Hepatocyte (in vitro differentiated cells): ENCODE measurements at regions not wholly inside any gene's neighbourhood (a gene's known extent, or its start where the extent isn't known, plus 50 kb on each side); places are given as distances from the start of the nearest gene placed in this dataset.
"Not testable (repeated sequence)": the region's sequence is repeated elsewhere in the genome, so short reads cannot be mapped to it uniquely, and the experiment has no call there.

Source experiments
- DNase-seq: peaks from one replicate; pipeline ENCODE4 v3.0.0-alpha.2; 2016; ENCODE audit warnings: low spot score
- H2AFZ ChIP-seq: fragments of 200-600 bp; sonication (generic); 2 replicates; pipeline ENCODE4 v1.6.0; 2016; ENCODE audit warnings: antibody characterized with exemption, mild to moderate bottlenecking
- H3K27ac ChIP-seq: fragments of 200-600 bp; sonication (generic); 2 replicates; pipeline ENCODE4 v1.5.1; 2016; ENCODE audit warnings: mild to moderate bottlenecking
- H3K27me3 ChIP-seq: fragments of 200-600 bp; sonication (generic); 2 replicates; pipeline ENCODE4 v1.6.1; 2016
- H3K36me3 ChIP-seq: fragments of 200-600 bp; sonication (generic); replicated peaks from 2 replicates; pipeline ENCODE4 v1.5.1; 2016; ENCODE audit warnings: low read depth; ENCODE audit not compliant: insufficient read depth
- H3K4me1 ChIP-seq: fragments of 200-600 bp; sonication (generic); 2 replicates; pipeline ENCODE4 v1.5.1; 2016; ENCODE audit warnings: mild to moderate bottlenecking, moderate library complexity; ENCODE audit not compliant: insufficient read depth
- H3K4me2 ChIP-seq: fragments of 200-600 bp; sonication (generic); 2 replicates; pipeline ENCODE4 v1.6.0; 2016
- H3K4me3 ChIP-seq: fragments of 200-600 bp; sonication (generic); 2 replicates; pipeline ENCODE4 v1.5.1; 2016; ENCODE audit warnings: mild to moderate bottlenecking
- H3K79me2 ChIP-seq: fragments of 200-600 bp; sonication (generic); 2 replicates; pipeline ENCODE4 v1.6.0; 2017; ENCODE audit warnings: mild to moderate bottlenecking
- H3K9me2 ChIP-seq: fragments of 200-600 bp; sonication (generic); replicated peaks from 2 replicates; pipeline ENCODE4 v1.6.0; 2017; ENCODE audit warnings: mild to moderate bottlenecking; ENCODE audit not compliant: insufficient read depth
- H3K9me3 ChIP-seq: fragments of 200-600 bp; sonication (generic); 2 replicates; pipeline ENCODE4 v1.5.1; 2016; ENCODE audit warnings: low read depth, mild to moderate bottlenecking
- H4K20me1 ChIP-seq: fragments of 200-600 bp; sonication (generic); 2 replicates; pipeline ENCODE4 v1.6.0; 2016; ENCODE audit warnings: mild to moderate bottlenecking; ENCODE audit not compliant: insufficient read depth, poor library complexity, severe bottlenecking
- CTCF ChIP-seq: fragments of 200-600 bp; sonication (generic); IDR thresholded peaks from 2 replicates; pipeline ENCODE4 v1.5.1; 2016; ENCODE audit warnings: antibody characterized with exemption, mild to moderate bottlenecking; ENCODE audit not compliant: poor library complexity
- EZH2 ChIP-seq: fragments of 200-600 bp; sonication (generic); IDR thresholded peaks from 2 replicates; pipeline ENCODE4 v1.6.1; 2016; ENCODE audit warnings: antibody characterized with exemption, mild to moderate bottlenecking, borderline replicate concordance
- EZH2phosphoT487 ChIP-seq: fragments of 200-600 bp; sonication (generic); IDR thresholded peaks from one replicate; pipeline ENCODE4 v1.6.1; 2018; ENCODE audit warnings: antibody characterized with exemption, mild to moderate bottlenecking, low read depth, moderate library complexity; ENCODE audit not compliant: unreplicated experiment, severe bottlenecking
- WGBS: methylation state at CpG from one replicate; pipeline ENCODE4 v1.1.6; 2016; ENCODE audit warnings: low lambda C conversion rate; ENCODE audit errors: missing lambda C conversion rate; 5-methylcytosine and 5-hydroxymethylcytosine counted together

GRCh38 chr9:94182532-94182931 lies 76.6 kb upstream of the ZNF169 start:
- Histone ChIP-seq H3K27me3 (no peaks in the 10 kb centered on the region), H3K4me1 (no peaks in the 10 kb centered on the region), H4K20me1 (peaks cover 38% of the 10 kb centered on the region), H3K9me3 (no peaks in the 10 kb centered on the region), H3K9me2 (no peaks in the 10 kb centered on the region), H3K36me3 (no peaks in the 10 kb centered on the region), H2AFZ (no peak overlapping the region), H3K4me3 (no peak overlapping the region), H3K27ac (no peak overlapping the region), H3K79me2 (peaks cover 61% of the 10 kb centered on the region), H3K4me2 (no peak overlapping the region)
- TF ChIP-seq EZH2 (no peak), EZH2phosphoT487 (no peak), CTCF (no peak)
- no peak for DNase-seq
- WGBS: 84% methylated on average over 3 of the region's 3 CpGs

GRCh38 chr9:94183240-94183999 lies 75.7 kb upstream of the ZNF169 start:
- Histone ChIP-seq H3K27me3 (no peaks in the 10 kb centered on the region), H3K79me2 (peaks cover 52% of the 10 kb centered on the region), H2AFZ (no peak overlapping the region), H3K36me3 (no peaks in the 10 kb centered on the region), H3K9me3 (no peaks in the 10 kb centered on the region), H3K27ac (no peak overlapping the region), H3K9me2 (no peaks in the 10 kb centered on the region), H3K4me2 (no peak overlapping the region), H3K4me3 (no peak overlapping the region), H4K20me1 (peaks cover 31% of the 10 kb centered on the region), H3K4me1 (no peaks in the 10 kb centered on the region)
- WGBS: 96% methylated on average over 5 of the region's 5 CpGs
- TF ChIP-seq EZH2: no peak
- TF ChIP-seq EZH2phosphoT487: no peak
- no peak for TF ChIP-seq CTCF
- DNase-seq: no peak

- no peak for TF ChIP-seq EZH2phosphoT487
- Histone ChIP-seq H3K9me3 (no peaks in the 10 kb centered on the region), H2AFZ (no peak overlapping the region), H3K9me2 (no peaks in the 10 kb centered on the region), H3K4me2 (no peak overlapping the region), H4K20me1 (no peaks in the 10 kb centered on the region), H3K79me2 (peaks cover 12% of the 10 kb centered on the region), H3K27me3 (no peaks in the 10 kb centered on the region), H3K27ac (no peak overlapping the region), H3K4me3 (no peak overlapping the region), H3K36me3 (no peaks in the 10 kb centered on the region), H3K4me1 (no peaks in the 10 kb centered on the region)
- no peak for DNase-seq
Observed at GRCh38 chr9:94188246-94188645, 70.9 kb upstream of the ZNF169 start.

- not testable (repeated sequence) for H3K4me3 ChIP-seq, H3K4me1 ChIP-seq, H3K27me3 ChIP-seq, H3K4me2 ChIP-seq, H3K36me3 ChIP-seq, H3K9me3 ChIP-seq, H3K9me2 ChIP-seq, H3K27ac ChIP-seq, DNase-seq, H4K20me1 ChIP-seq, H2AFZ ChIP-seq, H3K79me2 ChIP-seq
- 96% methylated on average over 6 of the region's 6 CpGs for WGBS
Observed at GRCh38 chr9:94191706-94192105, 67.4 kb upstream of the ZNF169 start.
